B cell (primary cell): ENCODE measurements at regions not wholly inside any gene's neighbourhood (a gene's known extent, or its start where the extent isn't known, plus 50 kb on each side); places are given as distances from the start of the nearest gene placed in this dataset.

Experiments
- ATAC-seq: fragments of 200-7000 bp; cut with Tn5 transposase; one replicate; pipeline ENCODE4 v1.10.0; 2021; ENCODE audit warnings: low read depth, mild to moderate bottlenecking, moderate number of reproducible peaks, moderate library complexity
- CTCF ChIA-PET: fragments of 350-600 bp; sonication (Branson Sonifier 250); formaldehyde crosslinking; loops from one replicate; lab custom pipeline; 2021; ENCODE audit warnings: antibody characterized with exemption, inconsistent platforms; lab: Charles Lee
- POLR2A ChIA-PET: fragments of 350-600 bp; sonication (Branson Sonifier 250); formaldehyde crosslinking; loops from one replicate; lab custom pipeline; 2021; ENCODE audit warnings: antibody characterized with exemption; lab: Charles Lee
- DNase-seq: peaks from one replicate; pipeline ENCODE4 v3.0.0; 2013
- H2AFZ ChIP-seq: 2 replicates; pipeline ENCODE4 v1.6.1; 2012; ENCODE audit warnings: mild to moderate bottlenecking, low read depth, low read length; ENCODE audit not compliant: insufficient read depth, poor library complexity, severe bottlenecking
- H3K27ac ChIP-seq, 2 donors: 1 replicate in 1 of 2; 2 replicates in 1 of 2; pipeline ENCODE4 v1.5.1; 2012 to 2013; ENCODE audit warnings: low read length in 2 of 2, mild to moderate bottlenecking in 2 of 2, moderate library complexity in 1 of 2
- H3K27me3 ChIP-seq, 4 experiments: fragments of 200-600 bp in 1 of 4; sonication (generic) in 1 of 4; replicated peaks in 1 of 4; 1 replicate in 2 of 4; 2 replicates in 2 of 4; pipeline versions ENCODE4 v1.6.1 to v1.7.0; 2013 to 2016; ENCODE audit warnings: low read length in 3 of 4, mild to moderate bottlenecking in 2 of 4, mixed read lengths in 1 of 4, moderate library complexity in 1 of 4; ENCODE audit not compliant: insufficient read depth in 4 of 4, control insufficient read depth in 3 of 4; ENCODE audit errors: control extremely low read depth in 1 of 4
- H3K36me3 ChIP-seq, 2 experiments: replicated peaks in 1 of 2; 1 replicate in 1 of 2; 2 replicates in 1 of 2; pipeline versions ENCODE4 v1.6.1 to v1.7.1; 2013; ENCODE audit warnings: low read length in 1 of 2; ENCODE audit not compliant: insufficient read depth in 2 of 2, control insufficient read depth in 1 of 2; ENCODE audit errors: control extremely low read depth in 1 of 2, extremely low read depth in 1 of 2
- H3K4me1 ChIP-seq, 2 donors: fragments of 200-600 bp in 1 of 2; sonication (generic) in 1 of 2; 1 replicate in 1 of 2; 2 replicates in 1 of 2; pipeline versions ENCODE4 v1.5.1 to v1.6.1; 2013 to 2017; ENCODE audit warnings: low read length in 2 of 2; ENCODE audit not compliant: control insufficient read depth in 2 of 2, insufficient read depth in 2 of 2
- H3K4me2 ChIP-seq: replicated peaks from 2 replicates; pipeline ENCODE3; 2012; ENCODE audit warnings: mild to moderate bottlenecking, low read depth, low read length; ENCODE audit not compliant: poor library complexity, severe bottlenecking
- H3K4me3 ChIP-seq, 5 experiments: fragments of 200-600 bp in 1 of 5; sonication (generic) in 1 of 5; 1 replicate in 3 of 5; 2 replicates in 2 of 5; pipeline versions ENCODE4 v1.5.1 to v1.7.0; 2011 to 2016; ENCODE audit warnings: low read length in 4 of 5, mild to moderate bottlenecking in 4 of 5, low read depth in 2 of 5, control low read depth in 1 of 5, moderate library complexity in 1 of 5; ENCODE audit not compliant: insufficient read depth in 1 of 5; ENCODE audit errors: control extremely low read depth in 1 of 5, extremely low read depth in 1 of 5
- H3K79me2 ChIP-seq: fragments of 200-600 bp; sonication (generic); one replicate; pipeline ENCODE4 v1.6.0; 2016; ENCODE audit warnings: low read length; ENCODE audit not compliant: control insufficient read depth, insufficient read depth
- H3K9ac ChIP-seq: fragments of 200-600 bp; sonication (generic); 2 replicates; pipeline ENCODE4 v1.6.1; 2017; ENCODE audit warnings: mild to moderate bottlenecking, low read length, moderate library complexity
- H3K9me3 ChIP-seq, 3 donors: one replicate each; pipeline versions ENCODE4 v1.6.1 to v1.7.1; 2013; ENCODE audit warnings: low read length in 2 of 3; ENCODE audit not compliant: control insufficient read depth in 2 of 3, insufficient read depth in 1 of 3; ENCODE audit errors: control extremely low read depth in 1 of 3
- H4K20me1 ChIP-seq: 2 replicates; pipeline ENCODE4 v1.6.0; 2012; ENCODE audit warnings: mild to moderate bottlenecking, low read length; ENCODE audit not compliant: insufficient read depth, control insufficient read depth, poor library complexity, severe bottlenecking
- H3K27ac Mint-ChIP-seq: one replicate; pipeline ENCODE4 v1.8.0; 2021; ENCODE audit warnings: mixed read lengths
- H3K27me3 Mint-ChIP-seq: one replicate; pipeline ENCODE4 v1.8.0; 2021; ENCODE audit warnings: mixed read lengths
- H3K4me1 Mint-ChIP-seq: one replicate; pipeline ENCODE4 v1.8.0; 2021; ENCODE audit warnings: mixed read lengths
- H3K4me3 Mint-ChIP-seq: one replicate; pipeline ENCODE4 v1.8.0; 2021; ENCODE audit warnings: mixed read lengths
- H3K9me3 Mint-ChIP-seq: one replicate; pipeline ENCODE4 v1.8.0; 2022; ENCODE audit warnings: mixed read lengths; ENCODE audit not compliant: insufficient read depth
- EZH2 ChIP-seq: IDR thresholded peaks from 2 replicates; pipeline ENCODE4 v1.6.1; 2012; ENCODE audit warnings: borderline replicate concordance, low read depth, mild to moderate bottlenecking, moderate library complexity, low read length; ENCODE audit not compliant: insufficient read depth, poor library complexity, severe bottlenecking
- WGBS: methylation state at CpG from one replicate; pipeline ENCODE4 v1.1.5; 2013; ENCODE audit warnings: missing lambda C conversion rate; ENCODE audit not compliant: insufficient coverage; 5-methylcytosine and 5-hydroxymethylcytosine counted together
- intact Hi-C: fragments of 100-400 bp; cut with micrococcal nuclease; formaldehyde crosslinking; loops from one replicate; pipeline ENCODE4 v1.10.0; 2022
- TF ChIP-seq, protein P1 (sequence below): fragments of 200-600 bp; IDR thresholded peaks from one replicate; pipeline ENCODE4 v1.8.0; 2022; ENCODE audit warnings: antibody characterized with exemption, mild to moderate bottlenecking

DNA sequence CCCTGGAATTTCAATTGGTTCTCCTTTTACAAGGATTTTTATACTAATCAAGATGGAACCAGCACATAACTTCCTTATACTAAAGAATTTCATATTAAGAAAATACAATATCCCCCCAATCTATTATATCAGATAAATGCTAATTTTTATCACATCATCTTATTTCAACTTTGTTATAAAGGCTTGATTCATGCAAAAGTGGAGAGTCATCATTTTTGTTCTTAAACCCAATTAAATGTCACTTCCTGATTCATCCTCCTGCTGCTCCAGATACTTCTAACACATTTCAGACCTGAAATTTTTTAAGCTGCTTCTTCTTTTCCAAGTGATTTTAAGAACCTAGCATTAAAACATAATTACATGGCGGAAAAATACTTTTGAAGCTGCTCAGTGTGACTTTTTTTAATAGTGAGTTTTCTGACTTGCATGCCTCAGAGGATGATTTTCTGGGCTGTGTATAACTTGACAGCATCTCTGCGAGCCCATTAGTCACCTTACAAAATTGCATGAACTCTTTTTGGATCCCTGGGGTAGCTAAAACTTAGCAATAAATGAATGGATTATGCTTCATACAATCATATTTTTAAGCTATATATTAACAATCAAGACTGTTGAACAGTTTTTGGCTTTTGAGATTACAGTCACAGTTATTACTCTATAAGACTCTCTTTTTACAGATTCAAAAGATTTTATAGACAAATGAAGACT, 134.1 kb downstream of the ELOVL4 start:
- Histone ChIP-seq H3K36me3 (no peaks in the 10 kb centered on the region), H4K20me1 (no peaks in the 10 kb centered on the region), H3K27ac (no peak overlapping the region), H2AFZ (peak overlapping the region; percentile 30), H3K4me3 (no peak overlapping the region), H3K9me3 (no peaks in the 10 kb centered on the region), H3K9ac (no peak overlapping the region), H3K4me1 (no peaks in the 10 kb centered on the region), H3K4me2 (no peak overlapping the region), H3K27me3 (peaks cover 0 to 4% (median 0%) of the 10 kb centered on the region in 4 experiments), H3K79me2 (no peaks in the 10 kb centered on the region)
- TF ChIP-seq, protein P1, sequence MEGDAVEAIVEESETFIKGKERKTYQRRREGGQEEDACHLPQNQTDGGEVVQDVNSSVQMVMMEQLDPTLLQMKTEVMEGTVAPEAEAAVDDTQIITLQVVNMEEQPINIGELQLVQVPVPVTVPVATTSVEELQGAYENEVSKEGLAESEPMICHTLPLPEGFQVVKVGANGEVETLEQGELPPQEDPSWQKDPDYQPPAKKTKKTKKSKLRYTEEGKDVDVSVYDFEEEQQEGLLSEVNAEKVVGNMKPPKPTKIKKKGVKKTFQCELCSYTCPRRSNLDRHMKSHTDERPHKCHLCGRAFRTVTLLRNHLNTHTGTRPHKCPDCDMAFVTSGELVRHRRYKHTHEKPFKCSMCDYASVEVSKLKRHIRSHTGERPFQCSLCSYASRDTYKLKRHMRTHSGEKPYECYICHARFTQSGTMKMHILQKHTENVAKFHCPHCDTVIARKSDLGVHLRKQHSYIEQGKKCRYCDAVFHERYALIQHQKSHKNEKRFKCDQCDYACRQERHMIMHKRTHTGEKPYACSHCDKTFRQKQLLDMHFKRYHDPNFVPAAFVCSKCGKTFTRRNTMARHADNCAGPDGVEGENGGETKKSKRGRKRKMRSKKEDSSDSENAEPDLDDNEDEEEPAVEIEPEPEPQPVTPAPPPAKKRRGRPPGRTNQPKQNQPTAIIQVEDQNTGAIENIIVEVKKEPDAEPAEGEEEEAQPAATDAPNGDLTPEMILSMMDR: no peak
- TF ChIP-seq EZH2: no peak
- ATAC-seq (no peak), DNase-seq (no peak)
- CTCF ChIA-PET: interaction anchor here (0.6 to 2.1 kb wide), 7 partner anchors 11 to 1128 kb away, joined by 3 to 8 read pairs (median 3); no protein-coding TSS in a partner anchor
- intact Hi-C loops: no loop called here
- H3K27me3 Mint-ChIP-seq: peaks cover 19% of the 10 kb centered on the region
- H3K27ac Mint-ChIP-seq: no peak overlapping the region
- POLR2A ChIA-PET: no interaction called here
- H3K4me3 Mint-ChIP-seq: no peak overlapping the region
- H3K9me3 Mint-ChIP-seq: no peaks in the 10 kb centered on the region
- H3K4me1 Mint-ChIP-seq: no peaks in the 10 kb centered on the region
- no CpG with 5 or more reads among the region's 2 CpGs for WGBS

DNA sequence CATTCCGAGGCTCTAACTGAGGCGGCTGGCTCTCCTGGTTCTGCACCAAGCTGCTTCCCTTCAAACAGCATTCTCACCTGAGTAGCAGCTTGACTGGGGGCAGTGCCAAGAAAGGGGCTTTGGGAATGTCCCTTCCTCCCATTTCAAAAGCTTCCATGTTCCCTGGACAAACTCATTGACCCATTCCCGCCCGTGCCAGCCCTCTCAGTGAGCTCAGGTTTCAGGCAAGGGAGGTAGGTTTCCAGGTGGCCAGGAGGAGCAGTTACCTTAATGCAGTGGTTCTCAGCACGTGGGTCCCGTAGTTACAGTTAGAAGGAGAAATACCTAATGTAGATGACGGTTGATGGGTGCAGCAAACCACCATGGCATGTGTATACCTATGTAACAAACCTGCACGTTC, 135.2 kb downstream of the ELOVL4 start:
- no peaks in the 10 kb centered on the region for H4K20me1 ChIP-seq
- intact Hi-C loops: no loop called here
- no peak overlapping the region for H3K4me2 ChIP-seq
- no peak overlapping the region for H3K9ac ChIP-seq
- ChIA-PET CTCF (interaction anchor here (1.7 kb wide), 1 partner anchor 18 kb away, joined by 6 read pairs; no protein-coding TSS in a partner anchor), POLR2A (no interaction called here)
- TF ChIP-seq EZH2: no peak
- TF ChIP-seq, protein P1: no peak
- H3K4me1 ChIP-seq: no peaks in the 10 kb centered on the region
- Mint-ChIP-seq H3K9me3 (peaks cover under 1% of the 10 kb centered on the region), H3K27ac (no peak overlapping the region), H3K27me3 (peaks cover 19% of the 10 kb centered on the region), H3K4me3 (no peak overlapping the region), H3K4me1 (no peaks in the 10 kb centered on the region)
- WGBS: 100% methylated on average over 2 of the region's 8 CpGs
- ATAC-seq: no peak
- peaks cover 0 to 4% (median 0%) of the 10 kb centered on the region in 4 experiments for H3K27me3 ChIP-seq
- no peak overlapping the region for H2AFZ ChIP-seq
- no peaks in the 10 kb centered on the region for H3K79me2 ChIP-seq
- no peaks in the 10 kb centered on the region for H3K36me3 ChIP-seq
- H3K9me3 ChIP-seq: no peaks in the 10 kb centered on the region
- no peak overlapping the region for H3K4me3 ChIP-seq
- H3K27ac ChIP-seq: no peak overlapping the region
- DNase-seq: no peak
